ENCODE measurements at regions not wholly inside any gene's neighbourhood (a gene's known extent, or its start where the extent isn't known, plus 50 kb on each side); places are given as distances from the start of the nearest gene placed in this dataset.
"Not testable (repeated sequence)": the region's sequence is repeated elsewhere in the genome, so short reads cannot be mapped to it uniquely, and the experiment has no call there.

DNA sequence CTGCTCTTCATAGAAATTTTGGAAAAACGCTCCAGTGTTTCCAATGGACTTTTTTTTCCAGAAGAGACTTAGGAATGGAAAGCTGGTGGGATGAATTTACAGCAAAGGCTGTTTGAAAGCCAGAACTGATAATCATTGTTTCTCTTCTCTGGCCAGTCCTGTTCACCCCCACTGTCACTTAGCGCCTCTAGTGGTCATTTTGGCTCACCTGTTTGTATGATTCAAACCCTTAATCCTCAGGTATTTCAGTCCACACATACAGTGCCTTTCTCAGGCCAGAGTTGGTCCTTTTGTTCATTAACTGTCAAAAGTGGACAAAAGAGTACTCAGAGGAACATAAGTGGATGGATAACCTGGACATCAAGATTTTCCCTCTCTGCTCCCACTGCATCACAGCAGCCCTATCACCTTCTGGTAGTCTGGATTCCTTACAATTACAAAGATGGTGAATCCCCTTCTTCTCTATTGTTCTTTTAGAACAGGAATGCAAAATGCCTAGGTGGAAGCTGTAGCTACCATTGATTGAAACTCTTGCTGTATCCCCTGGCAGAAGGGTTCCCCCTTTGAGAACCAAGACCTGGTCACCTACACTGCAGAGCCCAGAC lies 177.6 kb upstream of the OLFM3 start:
- DNase-seq (ENCODE audit: low read depth): no peak

DNA sequence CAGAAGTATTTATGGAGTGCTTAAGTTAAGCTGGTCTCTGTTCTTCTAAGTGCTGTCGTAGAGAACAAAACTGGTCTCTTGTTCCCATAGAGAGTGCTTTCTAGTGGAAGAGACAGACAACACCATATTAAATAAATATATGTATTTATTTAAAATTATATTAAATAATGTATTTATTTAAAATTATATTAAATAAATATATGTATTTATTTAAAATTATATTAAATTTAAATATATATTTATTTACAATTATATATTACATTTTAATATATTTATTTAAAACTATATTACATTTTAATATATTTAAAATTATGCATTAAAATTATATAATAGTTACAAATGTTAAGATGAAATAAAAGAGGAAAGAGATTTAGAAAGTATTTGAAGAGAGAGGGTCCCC lies 175.5 kb upstream of the OLFM3 start:
- DNase-seq (ENCODE audit: low read depth): no peak

DNA sequence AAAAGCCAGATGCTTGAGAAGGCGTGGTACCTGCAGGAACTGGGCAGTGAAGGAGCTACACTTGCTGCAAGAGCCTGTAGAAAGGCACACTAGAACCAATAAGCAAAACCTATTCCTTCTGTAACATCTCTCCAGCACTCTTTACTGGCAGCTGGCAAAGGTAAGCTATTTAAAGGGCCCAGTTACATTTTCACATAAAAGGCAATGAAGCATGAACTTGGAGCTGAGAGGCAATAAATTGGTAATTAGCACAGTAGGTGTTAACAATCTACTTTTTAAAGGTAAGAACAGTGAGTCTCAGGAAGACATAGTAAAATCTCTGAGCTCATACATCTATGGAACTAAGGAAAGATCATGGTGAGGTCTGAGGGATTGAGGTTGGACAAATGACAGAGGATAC lies 167.1 kb upstream of the OLFM3 start:
- DNase-seq (ENCODE audit: low read depth): no peak

DNA sequence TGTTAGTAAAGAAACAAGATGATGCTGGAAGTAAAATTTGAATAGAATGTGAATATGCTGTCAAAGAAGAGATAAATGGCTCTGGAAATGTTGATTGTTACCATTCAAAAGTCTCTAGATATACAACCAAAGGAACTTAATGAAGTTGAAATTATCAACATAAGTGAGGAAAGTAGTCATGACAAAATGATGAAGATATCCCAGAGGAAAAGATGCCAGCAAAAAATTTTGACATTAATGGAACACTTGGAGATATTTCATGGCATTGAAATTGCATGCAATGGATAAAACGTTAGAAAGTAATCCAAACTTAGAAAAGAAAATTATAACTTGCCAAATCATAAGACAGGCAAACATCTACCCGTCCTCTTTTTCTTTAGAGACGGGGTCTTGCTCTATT lies 154.5 kb upstream of the OLFM3 start:
- no peak for DNase-seq (ENCODE audit: low read depth)

DNA sequence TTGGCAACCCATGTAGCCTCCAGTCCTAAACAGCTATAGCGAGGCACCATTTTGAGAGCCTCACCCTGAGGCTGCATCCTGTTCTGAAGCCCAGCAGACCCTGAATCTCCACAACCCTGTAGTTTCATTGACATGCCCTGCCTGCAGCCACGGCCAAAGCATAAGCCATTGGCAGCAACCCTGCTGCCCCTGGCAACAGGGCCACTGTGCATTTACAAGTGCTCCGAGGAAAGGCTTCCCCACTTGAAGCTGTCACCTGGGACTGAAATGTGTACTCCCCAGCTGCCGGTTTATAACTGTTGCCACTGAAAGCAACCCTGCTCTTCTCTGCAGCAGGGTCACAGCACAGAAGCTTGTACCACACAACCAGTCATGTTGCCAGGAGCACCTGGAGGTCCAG lies 124.2 kb upstream of the OLFM3 start:
- no peak for DNase-seq (ENCODE audit: low read depth)

DNA sequence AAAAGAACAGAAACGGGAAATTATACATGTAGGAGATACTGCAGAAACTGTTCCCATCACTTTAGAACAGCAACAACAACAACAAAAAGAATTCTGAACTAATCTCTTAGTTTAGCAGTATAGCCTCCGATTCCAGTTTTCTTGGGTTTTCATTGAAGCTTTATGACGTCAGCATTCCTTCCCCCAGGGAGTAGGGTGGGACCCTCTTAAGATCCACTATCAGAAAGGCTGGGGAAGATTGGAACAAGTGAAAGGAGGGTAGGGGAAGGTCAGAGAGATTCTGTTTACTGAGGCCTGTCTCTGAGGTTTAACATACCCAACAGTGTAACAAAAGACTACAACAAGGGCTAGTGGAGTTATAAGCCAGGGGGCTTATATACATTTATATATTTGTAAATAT lies 121.4 kb upstream of the OLFM3 start:
- DNase-seq (ENCODE audit: low read depth): no peak

DNA sequence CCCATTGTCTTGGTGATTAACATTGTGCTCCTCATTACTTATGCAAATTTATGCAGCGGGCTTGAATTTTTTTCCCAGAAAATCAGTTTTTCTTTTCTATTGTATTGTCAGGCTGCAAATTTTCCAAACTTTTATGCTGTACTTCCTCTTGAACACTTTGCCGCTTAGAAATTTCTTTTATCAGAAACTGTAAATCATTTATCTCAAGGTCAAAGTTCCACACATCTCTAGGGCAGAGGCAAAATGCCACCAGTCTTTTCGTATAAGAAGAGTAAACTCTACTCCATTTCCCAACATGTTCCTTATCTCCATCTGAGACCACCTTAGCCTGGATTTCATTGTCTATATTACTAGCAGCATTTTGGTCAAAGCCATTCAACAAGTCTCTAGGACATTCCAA lies 113.9 kb upstream of the OLFM3 start:
- DNase-seq (ENCODE audit: low read depth): no peak

DNA sequence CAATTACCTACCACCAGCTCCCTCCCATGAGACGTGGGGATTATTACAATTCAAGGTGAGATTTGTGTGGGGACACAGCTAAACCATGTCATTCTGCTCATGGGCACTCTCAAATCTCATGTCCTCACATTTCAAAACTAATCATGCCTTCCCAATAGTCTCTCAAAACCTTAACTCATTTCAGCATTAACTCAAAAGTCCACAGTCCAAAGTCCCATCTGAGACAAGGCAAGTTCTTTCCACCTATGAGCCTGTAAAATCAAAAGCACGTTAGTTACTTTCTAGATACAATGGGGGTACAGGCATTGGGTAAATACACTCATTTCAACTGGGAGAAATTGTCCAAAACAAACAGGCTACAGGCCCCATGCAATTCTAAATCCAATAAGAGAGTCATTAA lies 112.8 kb upstream of the OLFM3 start:
- DNase-seq (ENCODE audit: low read depth): not testable (repeated sequence)

DNA sequence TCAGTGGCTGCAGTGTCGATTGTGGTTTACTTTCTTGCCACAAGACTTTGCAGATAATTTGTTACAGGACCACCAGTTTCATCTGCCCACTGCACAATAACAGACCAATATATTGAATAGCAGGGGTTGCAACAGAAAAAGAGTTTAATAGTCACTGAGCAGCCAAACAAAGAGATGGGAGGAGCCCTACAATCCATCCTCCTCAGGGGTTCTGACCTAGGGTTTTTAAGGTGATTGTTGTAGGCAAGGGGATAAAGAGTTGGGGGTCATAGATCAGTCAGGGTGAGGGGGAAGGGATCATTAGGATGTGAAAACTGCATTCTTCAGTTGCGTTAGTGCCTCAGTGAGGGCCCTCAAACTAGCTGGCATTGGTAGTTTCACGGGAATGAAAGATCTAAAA lies 110.7 kb upstream of the OLFM3 start:
- no peak for DNase-seq (ENCODE audit: low read depth)

DNA sequence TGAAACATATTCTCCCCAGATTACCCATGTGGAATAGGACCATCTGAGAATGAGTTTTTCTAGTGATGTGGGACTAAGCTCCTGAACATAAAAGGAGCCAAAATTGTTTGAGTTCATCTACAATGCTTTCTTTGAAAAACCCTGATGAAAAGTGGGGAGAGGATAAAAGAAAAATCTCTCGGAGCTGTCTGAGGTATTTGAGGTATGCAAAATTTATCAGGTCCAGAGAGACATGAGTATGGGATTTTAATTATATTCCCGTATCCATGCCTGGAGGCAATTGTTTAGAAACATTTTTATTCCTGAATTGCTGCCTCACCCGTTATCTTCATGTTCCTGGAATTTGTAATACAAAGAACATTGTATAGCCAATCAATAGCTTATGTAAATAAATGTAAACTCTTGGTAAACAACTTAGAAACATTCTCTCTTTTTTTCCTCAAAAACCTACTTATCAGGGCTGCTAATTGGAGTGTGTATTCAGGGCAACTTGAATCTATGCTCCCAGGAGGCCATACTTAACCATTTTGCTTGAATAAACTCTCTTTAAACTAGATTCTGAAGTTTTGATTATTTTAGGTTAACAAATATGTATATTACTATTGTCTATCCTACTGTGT lies 109.3 kb upstream of the OLFM3 start:
- DNase-seq (ENCODE audit: low read depth): no peak

DNA sequence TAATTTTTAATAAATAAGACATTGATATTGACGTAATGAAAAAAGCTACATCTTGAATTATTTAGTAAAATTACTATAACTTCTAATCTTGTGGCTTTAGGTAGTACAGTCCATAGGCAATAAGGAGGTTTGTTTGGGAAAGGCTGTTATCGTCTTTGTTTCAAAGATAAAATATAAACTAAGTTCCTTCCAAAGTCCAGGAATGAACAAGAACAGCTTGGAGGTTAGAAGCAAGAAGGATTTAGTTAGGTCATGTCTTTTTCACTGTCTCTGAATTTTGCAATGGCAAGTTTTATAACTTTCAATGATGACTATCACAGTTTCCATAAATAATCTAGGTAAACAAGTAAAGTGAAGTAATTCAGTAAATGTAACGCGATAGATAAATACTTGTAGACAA lies 106.9 kb upstream of the OLFM3 start:
- DNase-seq (ENCODE audit: low read depth): no peak

DNA sequence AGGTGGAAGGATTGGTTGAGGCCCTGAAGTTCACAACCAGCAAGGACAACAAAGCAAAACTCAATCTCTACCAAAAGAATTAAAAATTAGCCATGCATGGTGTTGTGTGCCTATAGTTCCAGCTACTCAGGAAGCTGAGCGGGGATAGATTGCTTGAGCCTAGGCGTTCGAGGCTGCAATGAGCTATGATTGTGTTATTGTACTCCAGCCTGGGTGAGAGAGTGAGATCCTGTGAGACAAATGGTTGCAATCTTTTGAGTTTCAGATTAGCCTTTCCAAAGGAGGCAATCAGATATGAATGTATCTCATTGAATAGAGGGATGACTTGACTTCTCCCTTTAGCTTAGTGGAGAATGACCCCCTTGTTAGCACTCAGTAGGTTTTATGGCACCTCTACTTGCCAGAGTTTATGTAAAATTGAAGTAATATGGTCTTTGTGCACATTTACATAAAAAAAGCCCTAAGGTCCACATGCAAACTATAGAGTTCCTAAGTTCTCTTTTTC lies 105.6 kb upstream of the OLFM3 start:
- no peak for DNase-seq (ENCODE audit: low read depth)

DNA sequence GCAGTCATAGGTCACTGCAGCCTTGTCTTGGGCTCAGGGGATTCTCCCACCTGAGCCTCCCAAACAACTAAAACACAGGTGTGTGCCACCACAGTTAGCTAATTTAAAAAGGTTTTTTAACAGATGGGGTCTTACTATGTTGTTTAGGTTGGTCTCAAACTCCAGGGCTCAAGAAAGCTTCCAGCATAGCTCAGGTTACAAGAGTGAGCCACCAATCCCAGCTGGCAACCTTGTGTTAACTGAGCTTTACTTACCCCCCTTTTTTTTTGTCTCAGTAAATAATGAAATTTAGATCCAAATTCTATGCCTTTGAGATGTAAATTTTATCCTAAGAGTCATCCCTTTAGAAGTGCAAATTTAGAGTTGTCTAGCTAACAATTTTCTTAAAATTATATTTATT lies 103.9 kb upstream of the OLFM3 start:
- DNase-seq (ENCODE audit: low read depth): no peak

DNA sequence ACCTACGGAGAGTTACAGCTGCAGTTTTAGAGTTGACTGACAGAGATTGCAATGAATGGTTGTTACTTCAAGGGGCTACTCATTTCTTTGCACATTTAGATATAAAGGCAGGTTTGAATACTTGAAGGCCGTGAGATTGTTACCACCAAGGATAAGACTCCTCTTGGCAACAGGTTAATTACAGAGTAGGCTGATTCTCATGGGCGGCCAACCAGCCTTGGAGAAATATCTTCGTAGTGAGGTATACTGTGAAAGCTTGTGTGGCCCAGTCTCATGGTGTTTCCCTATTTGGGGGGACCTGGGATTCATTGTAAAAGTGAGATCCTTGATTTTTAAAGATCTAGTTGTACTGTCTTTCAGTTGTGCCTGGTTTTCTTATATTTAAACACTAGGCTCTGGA lies 103.2 kb upstream of the OLFM3 start:
- DNase-seq (ENCODE audit: low read depth): no peak

DNA sequence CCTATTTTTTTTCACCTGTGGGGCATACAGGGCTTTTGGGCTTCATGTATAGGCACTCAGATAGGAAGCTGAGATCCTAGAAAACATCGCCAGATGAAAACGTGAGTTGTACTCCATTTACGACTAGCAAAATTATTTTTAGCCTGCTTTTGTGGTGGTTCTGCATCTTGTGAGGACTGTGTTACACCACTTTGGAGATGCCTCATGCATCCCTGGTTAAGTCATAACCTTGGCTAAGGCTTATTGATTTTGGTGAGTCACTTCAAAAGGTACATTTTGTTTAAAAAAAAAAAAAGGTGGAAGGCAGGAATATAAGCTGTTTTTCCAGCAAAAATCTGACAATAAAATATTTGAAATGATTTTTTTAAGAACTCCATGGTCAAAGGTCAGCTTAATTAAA lies 101.8 kb upstream of the OLFM3 start:
- no peak for DNase-seq (ENCODE audit: low read depth)

DNA sequence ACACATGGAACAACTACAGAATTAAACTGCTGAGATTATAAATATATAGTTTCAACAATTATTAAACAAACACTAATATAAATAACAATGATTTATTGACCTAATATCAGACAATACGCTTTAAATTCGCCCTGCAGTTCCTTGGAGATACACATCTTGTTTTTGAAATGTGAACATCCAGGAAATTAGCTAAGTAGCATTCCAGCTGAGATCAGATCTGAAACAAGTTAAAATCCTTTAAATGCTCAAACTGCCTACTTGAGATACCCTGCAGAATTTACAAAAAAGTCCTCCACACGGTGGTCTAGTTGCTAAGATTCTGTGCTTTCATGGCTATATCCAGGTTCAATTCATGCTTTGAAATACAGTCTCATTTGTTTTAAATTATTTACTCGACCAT lies 101.4 kb upstream of the OLFM3 start:
- no peak for DNase-seq (ENCODE audit: low read depth)

DNA sequence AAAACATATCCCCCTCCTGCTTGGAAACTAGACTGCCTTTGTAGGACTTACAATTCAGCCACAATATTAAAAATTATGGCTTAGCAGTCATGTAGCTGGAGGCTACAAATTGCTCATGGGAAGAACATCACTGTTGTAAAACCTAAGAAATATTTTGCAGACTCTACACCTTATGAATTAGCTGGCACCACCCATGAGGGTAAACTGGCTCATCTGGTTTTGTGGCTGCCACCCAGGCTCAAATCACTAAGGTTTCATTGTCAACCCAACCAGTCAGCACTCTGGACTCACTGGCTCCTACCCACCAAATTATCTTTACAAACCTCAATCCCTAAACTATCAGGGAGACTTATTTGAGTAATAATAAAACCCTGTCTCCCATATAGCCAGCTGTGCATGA lies 100.7 kb upstream of the OLFM3 start:
- no peak for DNase-seq (ENCODE audit: low read depth)

DNA sequence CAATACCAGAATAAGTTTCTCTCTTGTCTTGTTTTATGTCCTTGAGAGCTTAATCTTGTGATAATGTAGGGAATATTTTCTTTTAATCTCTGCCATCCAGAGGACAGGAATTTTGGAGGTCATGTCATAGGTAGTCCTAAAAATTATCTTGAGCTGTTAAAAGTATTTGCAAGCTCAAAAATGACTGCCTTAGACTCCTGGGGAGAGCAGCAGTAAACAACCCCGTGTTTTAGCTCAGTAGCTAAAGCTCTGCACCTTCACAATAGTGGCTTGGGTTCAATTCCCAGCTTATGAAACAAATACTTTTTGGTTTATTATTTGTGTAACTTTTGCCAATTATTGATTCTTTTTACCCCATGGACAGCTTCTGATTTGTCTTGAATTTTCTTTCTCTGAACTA lies 99.4 kb upstream of the OLFM3 start:
- no peak for DNase-seq (ENCODE audit: low read depth)

DNA sequence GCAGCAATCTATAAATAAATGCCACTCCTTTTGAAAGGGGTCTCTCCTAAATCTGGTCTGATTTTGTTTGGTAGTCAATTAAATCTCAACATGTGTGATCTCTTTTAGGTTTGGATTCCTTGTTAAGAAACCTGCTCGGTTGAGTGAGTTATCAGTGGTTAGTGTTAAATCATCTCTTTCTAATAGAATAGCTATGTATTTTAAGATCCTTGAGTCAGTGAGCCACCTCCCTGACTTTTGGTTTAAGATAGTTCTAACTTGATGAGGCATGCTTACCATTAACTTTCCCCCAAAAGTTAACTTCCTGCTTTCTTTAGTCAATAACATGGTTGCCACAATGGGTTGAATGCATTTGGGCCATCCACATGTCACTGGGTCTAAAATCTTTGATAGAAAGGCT lies 93.1 kb upstream of the OLFM3 start:
- DNase-seq (ENCODE audit: low read depth): no peak

DNA sequence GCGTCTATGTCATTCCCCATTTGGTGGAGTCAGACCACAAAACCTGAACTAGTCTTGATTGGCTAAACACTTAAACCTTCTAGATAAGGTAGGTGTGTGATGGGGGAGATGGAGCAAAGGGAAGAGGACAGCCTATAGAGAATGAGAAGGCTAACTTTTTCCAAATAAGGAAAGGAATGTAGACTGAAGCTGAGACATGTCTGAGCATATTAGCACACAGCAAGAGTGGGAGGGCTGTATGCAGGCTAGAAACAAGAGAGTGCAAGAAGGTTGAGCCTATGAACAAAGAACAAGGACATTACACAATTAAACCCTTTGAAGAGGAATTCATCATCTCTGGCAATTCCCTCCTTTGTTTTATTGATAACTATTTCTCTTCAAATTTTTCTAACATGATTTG lies 89.2 kb upstream of the OLFM3 start:
- DNase-seq (ENCODE audit: low read depth): no peak

DNA sequence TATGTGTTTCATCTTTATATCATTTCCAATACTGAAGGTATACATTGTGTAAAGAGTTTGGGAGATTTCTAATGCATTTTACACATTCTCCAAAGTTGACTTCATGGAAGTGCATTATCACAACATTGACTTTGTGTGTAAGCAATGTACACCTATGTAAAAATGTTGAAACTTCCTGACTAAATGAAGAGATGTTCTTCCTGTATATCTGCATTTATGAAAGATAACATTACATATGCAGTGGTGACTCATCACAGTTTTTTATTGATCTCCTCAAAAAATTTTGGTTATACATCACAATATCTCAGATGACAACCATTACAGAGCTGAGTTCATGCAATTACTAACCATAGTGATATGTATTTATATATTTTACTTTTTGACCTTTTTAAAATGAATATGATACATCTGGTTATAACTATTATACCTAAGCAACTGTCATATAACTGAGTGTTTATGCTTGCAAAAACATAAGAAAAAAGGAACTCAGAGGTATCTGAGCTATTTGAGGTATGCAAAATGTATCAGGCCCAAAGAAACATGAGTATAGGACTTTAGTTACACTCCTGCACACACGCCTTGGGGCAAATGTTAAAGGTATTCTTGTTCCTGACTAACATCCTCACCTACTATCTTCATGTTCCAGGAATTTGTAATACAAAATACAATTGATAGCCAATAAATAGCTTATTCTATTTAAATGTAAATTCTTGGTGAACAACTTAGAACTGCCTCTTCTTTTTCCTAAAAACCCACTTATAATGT lies 88.2 kb upstream of the OLFM3 start:
- no peak for DNase-seq (ENCODE audit: low read depth)

DNA sequence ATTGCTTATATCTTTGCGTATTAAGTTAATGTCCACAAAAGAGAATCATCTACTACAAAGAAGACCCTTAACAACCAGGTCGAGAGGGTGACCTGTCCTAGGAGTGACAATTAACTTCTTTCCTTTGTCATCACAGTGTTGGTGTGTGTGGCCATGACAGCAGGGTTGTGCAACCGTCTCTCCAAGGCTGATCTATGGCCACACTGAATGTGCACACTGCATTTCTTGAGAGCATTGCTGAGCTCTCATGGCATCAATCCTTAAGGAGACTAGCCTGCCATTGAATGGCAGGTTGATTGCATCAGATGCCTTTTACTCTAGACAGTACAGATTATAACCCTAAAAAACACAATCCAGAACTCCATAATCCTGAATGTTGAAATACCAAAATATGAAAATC lies 86.5 kb upstream of the OLFM3 start:
- DNase-seq (ENCODE audit: low read depth): no peak

DNA sequence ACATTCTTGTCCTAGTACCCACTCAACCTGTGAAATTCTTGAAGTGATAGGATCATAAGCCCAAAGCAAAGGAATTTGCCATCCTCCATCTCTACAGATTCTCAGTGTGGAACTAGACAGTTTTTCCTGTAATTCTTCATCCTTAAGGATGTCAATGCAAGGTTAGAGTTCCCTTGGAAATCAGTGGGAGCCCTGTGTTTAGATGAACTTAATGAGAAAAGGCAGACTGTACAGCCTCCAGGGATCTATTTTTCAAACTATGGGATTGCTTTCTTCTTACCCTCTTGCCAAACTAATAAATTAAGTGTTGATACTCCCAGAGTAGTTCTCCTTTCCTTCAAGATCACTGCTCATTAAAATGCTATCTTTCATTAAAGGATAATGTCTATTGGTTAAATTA lies 78.1 kb upstream of the OLFM3 start:
- DNase-seq (ENCODE audit: low read depth): no peak

DNA sequence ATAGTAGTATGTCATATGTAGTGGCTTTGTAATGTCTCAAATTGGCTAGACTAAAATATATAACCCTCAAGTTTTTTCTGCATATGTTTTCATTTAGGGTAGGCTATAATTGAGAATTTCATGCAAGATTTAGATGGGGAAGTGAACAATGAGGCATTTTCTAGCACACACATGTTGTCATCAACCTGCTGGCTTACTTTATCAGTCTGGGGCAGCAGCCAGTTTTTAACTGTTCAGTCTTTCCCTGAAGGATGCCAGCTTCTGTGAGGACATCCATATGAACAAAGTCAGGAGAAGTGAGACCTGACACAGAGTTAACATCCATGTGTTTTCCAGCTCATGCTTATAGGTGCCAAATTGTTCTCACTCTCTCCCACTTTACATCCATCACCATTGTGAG lies 74.7 kb upstream of the OLFM3 start:
- no peak for DNase-seq (ENCODE audit: low read depth)

Measured in HS-5 (cell line).